HG02884 (cell line): ENCODE measurements at regions not wholly inside any gene's neighbourhood (a gene's known extent, or its start where the extent isn't known, plus 50 kb on each side); places are given as distances from the start of the nearest gene placed in this dataset.

Source experiments
- ATAC-seq: cut with Tn5 transposase; IDR thresholded peaks from one replicate; pipeline ENCODE4 v1.9.1; 2021; ENCODE audit warnings: mild to moderate bottlenecking, moderate library complexity; ENCODE audit not compliant: unreplicated experiment

- ATAC-seq = no peak
Measured at GRCh38 chr5:1748271-1748670, 51.4 kb downstream of the MRPL36 start.

GRCh38 chr5:1747803-1748085 lies 51.9 kb downstream of the MRPL36 start:
- no peak for ATAC-seq

GRCh38 chr5:1747079-1747802 lies 52.4 kb downstream of the MRPL36 start:
- no peak for ATAC-seq

- no peak for ATAC-seq
Measured at GRCh38 chr5:1746371-1747078, 53.1 kb downstream of the MRPL36 start.

GRCh38 chr5:1745796-1746370 lies 53.8 kb downstream of the MRPL36 start:
- no peak for ATAC-seq

- ATAC-seq = no peak
Measured at GRCh38 chr5:1745123-1745795, 54.4 kb downstream of the MRPL36 start.

- ATAC-seq = no peak
Measured at GRCh38 chr5:1744393-1745122, 55.1 kb downstream of the MRPL36 start.

GRCh38 chr5:1743769-1744085 lies 55.9 kb downstream of the MRPL36 start:
- no peak for ATAC-seq

GRCh38 chr5:1743061-1743768 lies 56.4 kb downstream of the MRPL36 start:
- ATAC-seq = no peak

GRCh38 chr5:1737790-1738405 lies 61.7 kb downstream of the MRPL36 start:
- ATAC-seq = peak; percentile 70

- no peak for ATAC-seq
Measured at GRCh38 chr5:1736889-1737711, 62.5 kb downstream of the MRPL36 start.

GRCh38 chr5:1736065-1736464 lies 63.6 kb downstream of the MRPL36 start:
- ATAC-seq = no peak

- no peak for ATAC-seq
Measured at GRCh38 chr5:1735320-1735970, 64.2 kb downstream of the MRPL36 start.

GRCh38 chr5:1734908-1735289 lies 64.7 kb downstream of the MRPL36 start:
- ATAC-seq = no peak

GRCh38 chr5:1734271-1734907 lies 65.2 kb downstream of the MRPL36 start:
- no peak for ATAC-seq

GRCh38 chr5:1733369-1733768 lies 66.3 kb downstream of the MRPL36 start:
- no peak for ATAC-seq

- no peak for ATAC-seq
Measured at GRCh38 chr5:1732945-1733344, 66.7 kb downstream of the MRPL36 start.

- no peak for ATAC-seq
Measured at GRCh38 chr5:1732238-1732941, 67.2 kb downstream of the MRPL36 start.
